NB4 (cell line): ENCODE measurements at regions not wholly inside any gene's neighbourhood (a gene's known extent, or its start where the extent isn't known, plus 50 kb on each side); places are given as distances from the start of the nearest gene placed in this dataset.

ENCODE experiments used
- CTCF ChIP-seq: IDR thresholded peaks from one replicate; pipeline ENCODE4 v1.5.1; 2012; ENCODE audit warnings: low read depth, low read length
- MYC ChIP-seq: IDR thresholded peaks from 2 replicates; pipeline ENCODE4 v1.6.1; 2011; ENCODE audit warnings: low read depth, low read length
- POLR2A ChIP-seq: IDR thresholded peaks from 2 replicates; pipeline ENCODE4 v1.6.1; 2011; ENCODE audit warnings: mild to moderate bottlenecking; ENCODE audit not compliant: insufficient read length; ENCODE audit errors: extremely low read depth

- no peak for TF ChIP-seq CTCF
- TF ChIP-seq POLR2A: no peak
- TF ChIP-seq MYC: no peak
Observed at GRCh38 chr2:239463541-239464165, 62.8 kb upstream of the HDAC4 start.
